ENCODE measurements at regions not wholly inside any gene's neighbourhood (a gene's known extent, or its start where the extent isn't known, plus 50 kb on each side); places are given as distances from the start of the nearest gene placed in this dataset.

DNA sequence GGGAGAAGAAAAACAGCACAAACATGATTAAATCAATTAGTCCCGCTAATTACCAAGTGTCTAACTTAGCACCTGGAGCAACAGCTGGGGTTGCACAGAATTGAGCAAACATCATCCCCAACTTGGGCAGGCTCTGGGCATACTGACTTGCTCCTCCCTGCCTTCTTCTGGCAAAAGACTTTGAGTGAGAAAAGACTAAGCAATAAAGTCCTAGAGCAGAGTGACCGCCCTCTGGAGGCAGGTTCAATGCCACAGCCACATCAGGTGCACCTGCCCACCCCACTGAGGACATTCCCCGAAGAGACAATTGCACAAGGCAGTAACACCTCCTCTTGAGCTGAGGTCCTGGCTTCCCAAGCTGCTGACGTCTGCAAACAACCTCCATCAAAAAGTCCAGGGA lies 358.3 kb downstream of the SOX9 start:
- TF ChIP-seq, protein P1, sequence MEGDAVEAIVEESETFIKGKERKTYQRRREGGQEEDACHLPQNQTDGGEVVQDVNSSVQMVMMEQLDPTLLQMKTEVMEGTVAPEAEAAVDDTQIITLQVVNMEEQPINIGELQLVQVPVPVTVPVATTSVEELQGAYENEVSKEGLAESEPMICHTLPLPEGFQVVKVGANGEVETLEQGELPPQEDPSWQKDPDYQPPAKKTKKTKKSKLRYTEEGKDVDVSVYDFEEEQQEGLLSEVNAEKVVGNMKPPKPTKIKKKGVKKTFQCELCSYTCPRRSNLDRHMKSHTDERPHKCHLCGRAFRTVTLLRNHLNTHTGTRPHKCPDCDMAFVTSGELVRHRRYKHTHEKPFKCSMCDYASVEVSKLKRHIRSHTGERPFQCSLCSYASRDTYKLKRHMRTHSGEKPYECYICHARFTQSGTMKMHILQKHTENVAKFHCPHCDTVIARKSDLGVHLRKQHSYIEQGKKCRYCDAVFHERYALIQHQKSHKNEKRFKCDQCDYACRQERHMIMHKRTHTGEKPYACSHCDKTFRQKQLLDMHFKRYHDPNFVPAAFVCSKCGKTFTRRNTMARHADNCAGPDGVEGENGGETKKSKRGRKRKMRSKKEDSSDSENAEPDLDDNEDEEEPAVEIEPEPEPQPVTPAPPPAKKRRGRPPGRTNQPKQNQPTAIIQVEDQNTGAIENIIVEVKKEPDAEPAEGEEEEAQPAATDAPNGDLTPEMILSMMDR (IDR thresholded peaks at IDR 0.05; ENCODE audit: low read length): no peak
- TF ChIP-seq EZH2phosphoT487 (IDR thresholded peaks at IDR 0.05; ENCODE audit: low read length) (no peak), EZH2 (optimal IDR thresholded peaks at IDR 0.05; ENCODE audit: low read depth, low read length) (no peak)
